NCI-H345 treated with DMSO at 0.1 percent for 48 hours (cell line): ENCODE measurements at regions not wholly inside any gene's neighbourhood (a gene's known extent, or its start where the extent isn't known, plus 50 kb on each side); places are given as distances from the start of the nearest gene placed in this dataset.
"Not testable (repeated sequence)": the region's sequence is repeated elsewhere in the genome, so short reads cannot be mapped to it uniquely, and the experiment has no call there.

Experiments
- DNase-seq: peaks from one replicate; lab custom pipeline; 2025; ENCODE audit not compliant: unreplicated experiment; lab: John Stamatoyannopoulos, UW

DNA sequence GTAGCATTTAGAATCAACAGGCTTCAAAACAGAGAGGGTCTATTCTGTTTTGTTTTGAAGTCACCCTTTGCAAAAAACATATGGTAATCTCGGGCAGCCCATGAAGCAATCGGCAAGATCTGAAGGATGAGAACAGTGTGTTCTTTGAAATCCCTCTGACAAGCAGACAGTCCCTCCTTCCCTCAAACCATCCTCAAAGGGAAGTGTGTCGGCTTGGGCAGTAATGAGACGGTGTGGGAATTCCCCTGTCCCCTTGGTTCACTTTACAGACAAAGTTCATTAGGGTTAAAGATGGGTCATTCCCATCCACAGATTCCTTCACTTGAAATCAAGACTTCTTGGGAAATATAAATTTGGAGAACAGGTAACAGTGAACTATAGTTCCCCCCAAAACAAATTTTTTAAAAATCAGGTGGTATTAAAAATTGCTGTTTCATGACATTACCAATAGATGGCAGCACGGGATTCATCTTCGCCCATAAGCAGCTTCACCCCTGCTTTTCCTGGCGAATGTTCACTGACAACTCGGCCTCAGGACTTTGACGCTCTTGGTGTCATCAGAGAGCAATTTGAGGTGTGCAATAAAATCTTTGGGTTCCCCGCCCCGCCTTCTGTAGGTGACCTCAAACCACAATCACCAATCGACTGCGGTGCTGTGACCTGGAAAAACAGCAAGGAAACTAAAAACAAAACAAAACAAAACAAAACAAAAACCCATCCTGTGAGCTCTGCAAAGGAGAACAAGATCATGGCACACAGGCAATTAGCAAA is 159.3 kb upstream of the TNFAIP3 start:
- DNase-seq: peak; percentile 55

DNA sequence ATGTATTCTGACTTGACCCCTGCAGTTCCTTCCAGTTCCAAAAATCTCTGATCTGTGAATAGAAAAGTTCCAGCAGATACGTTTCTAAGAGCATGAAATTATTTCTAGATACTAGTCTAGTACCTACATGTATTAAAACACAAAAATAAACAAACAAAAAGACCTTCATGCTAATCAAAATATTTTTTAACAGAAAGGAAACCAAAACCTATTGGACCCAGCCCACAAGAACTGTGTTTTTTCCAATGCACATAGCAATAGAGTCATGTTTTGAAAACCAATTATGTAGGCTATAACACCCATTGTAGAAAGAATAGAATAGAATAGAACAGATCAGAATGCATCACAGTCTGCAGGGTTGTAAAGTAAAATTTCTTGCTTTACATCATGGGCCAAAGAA is 158.6 kb upstream of the TNFAIP3 start:
- DNase-seq: no peak

- no peak for DNase-seq
These were observed 157.4 kb upstream of the TNFAIP3 start for GRCh38 chr6:137709424-137710236.

GRCh38 chr6:137711972-137712371 is 155.1 kb upstream of the TNFAIP3 start:
- DNase-seq: no peak

- DNase-seq: no peak
These were observed 154.5 kb upstream of the TNFAIP3 start for GRCh38 chr6:137712587-137712986.

- no peak for DNase-seq
These were observed 151.4 kb upstream of the TNFAIP3 start for GRCh38 chr6:137715589-137716045.

GRCh38 chr6:137717074-137718073 is 149.7 kb upstream of the TNFAIP3 start:
- peak; percentile 33 for DNase-seq

GRCh38 chr6:137718903-137719302 is 148.2 kb upstream of the TNFAIP3 start:
- DNase-seq: not testable (repeated sequence)

DNA sequence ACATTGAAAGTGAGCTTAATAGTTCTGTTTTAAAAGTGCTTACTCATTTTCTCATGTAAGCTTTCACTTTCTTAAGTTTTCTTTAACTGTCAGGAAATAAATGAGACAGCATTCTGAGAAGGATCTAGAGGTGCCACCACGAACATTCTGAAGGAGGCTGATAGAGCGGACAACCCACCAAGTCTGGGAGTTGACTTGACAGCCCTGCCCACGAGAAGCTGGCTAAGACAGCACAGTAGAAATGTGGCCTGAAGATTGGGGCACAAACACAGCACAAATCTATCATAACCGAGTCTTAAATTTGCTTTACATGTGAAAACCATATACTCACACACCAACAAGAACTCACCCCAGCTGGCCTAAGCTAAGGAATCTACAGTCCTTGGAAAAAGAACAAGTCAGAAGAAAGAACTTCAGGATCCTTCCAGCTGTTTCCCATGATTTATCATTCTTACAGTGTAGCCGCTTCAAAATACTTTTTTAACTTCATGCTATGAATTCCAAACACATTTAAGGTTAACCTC is 144.2 kb upstream of the TNFAIP3 start:
- DNase-seq: no peak

- DNase-seq: no peak
These were observed 143.6 kb upstream of the TNFAIP3 start for GRCh38 chr6:137723273-137724017.

GRCh38 chr6:137724018-137724403 is 143.0 kb upstream of the TNFAIP3 start:
- no peak for DNase-seq

DNA sequence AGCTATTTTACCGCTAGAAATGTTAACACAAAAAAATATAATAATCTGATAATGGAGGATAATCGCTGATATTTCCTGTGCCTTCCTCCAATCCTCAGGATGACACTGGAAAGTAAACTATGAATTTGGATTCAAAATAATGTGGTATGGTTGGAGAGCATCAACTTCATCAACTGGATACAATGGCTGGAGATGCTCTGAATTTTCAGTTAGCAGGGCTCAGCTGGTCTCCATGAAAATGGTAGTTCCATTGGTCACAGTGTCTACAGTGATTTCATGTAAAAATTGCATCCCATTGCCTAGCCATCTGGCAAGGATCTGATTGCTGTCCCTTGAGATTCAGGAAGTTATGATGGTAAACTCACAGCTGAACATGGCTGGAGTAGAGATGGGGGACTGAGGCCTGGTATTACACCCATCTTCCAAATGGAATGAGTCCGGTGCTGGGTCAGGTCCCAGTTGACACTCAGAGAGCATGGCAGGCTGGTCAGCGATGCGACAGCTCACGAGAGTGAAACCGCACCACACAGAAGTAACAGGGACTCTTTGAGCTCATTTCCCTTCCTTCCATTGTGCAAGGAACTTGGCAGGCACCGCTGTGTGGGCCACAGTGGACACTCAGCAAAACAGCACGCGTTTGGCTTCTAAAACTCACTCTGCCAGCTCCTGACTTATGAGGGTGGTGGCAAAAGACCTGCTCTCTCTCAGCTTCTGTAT is 142.4 kb upstream of the TNFAIP3 start:
- no peak for DNase-seq

GRCh38 chr6:137725949-137726348 is 141.1 kb upstream of the TNFAIP3 start:
- DNase-seq: no peak

- DNase-seq: no peak
These were observed 140.5 kb upstream of the TNFAIP3 start for GRCh38 chr6:137726582-137726981.

DNA sequence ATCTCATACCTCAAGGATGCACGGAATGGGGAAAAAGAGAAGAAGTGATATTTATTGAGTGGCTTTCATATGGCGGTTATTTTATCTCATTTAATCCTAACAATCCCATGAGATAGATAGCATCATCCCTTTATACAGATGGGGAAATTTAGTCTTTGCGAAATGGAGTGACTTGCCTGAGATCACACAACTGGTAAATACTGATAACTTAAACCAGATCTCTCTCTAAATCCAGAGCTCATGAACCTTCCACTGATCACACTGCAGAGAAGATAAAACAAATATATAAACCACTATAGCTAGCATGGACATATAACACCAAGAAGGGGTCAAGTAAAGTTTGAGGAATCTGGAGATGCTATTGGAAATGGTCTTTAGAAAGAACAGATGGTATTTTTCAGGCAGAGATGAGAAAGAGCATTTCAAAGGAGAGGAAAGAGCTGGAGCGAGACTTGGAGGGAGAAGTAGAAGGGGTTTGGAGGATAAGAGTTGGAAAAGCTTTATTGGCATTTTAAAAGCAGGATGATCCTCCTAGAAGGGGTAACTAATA is 139.8 kb upstream of the TNFAIP3 start:
- DNase-seq: no peak

DNA sequence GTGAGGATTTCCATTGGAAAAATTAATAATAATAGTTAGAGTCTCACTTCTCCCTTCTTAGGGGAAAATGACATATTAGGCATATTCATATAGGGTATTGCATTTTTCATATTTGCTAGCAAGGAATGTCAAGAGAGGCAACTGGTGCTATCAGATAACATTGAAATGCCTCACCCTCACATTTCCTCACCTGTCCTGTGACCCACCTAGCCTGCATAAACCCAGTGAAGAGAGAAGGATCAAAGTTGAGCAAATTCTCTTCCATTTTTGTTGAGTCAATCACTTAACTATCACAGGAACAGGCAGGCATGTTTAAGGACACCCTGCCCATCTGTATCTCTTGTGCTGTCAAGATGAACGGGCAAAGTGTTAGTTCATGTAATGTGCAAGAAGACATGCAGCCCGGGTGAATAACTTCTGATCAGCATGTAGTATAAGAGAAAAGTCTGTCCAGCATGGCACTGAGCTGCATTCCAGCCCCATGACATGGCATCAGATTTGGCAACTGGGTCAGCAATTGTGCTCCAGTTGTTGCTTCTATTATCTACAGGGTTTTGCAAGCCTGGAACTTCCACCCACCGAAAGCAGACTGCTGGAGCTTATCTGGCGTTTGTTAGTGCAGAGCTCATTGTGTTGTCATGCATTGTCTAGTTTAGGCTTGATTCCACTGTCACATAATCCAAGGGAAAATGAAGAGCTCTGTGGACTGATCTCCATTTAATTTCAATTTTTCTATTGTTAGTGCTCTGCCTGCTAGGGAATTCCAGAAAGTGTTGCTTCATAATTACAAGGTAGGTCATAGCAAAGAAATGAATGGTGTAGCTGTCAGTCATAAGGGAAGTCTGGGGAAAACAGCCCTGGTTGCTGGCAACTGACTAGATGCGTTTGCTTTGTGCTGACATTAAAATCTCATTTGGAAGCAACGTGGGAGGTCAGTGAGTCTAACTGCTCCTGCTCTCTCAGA is 138.4 kb upstream of the TNFAIP3 start:
- no peak for DNase-seq

DNA sequence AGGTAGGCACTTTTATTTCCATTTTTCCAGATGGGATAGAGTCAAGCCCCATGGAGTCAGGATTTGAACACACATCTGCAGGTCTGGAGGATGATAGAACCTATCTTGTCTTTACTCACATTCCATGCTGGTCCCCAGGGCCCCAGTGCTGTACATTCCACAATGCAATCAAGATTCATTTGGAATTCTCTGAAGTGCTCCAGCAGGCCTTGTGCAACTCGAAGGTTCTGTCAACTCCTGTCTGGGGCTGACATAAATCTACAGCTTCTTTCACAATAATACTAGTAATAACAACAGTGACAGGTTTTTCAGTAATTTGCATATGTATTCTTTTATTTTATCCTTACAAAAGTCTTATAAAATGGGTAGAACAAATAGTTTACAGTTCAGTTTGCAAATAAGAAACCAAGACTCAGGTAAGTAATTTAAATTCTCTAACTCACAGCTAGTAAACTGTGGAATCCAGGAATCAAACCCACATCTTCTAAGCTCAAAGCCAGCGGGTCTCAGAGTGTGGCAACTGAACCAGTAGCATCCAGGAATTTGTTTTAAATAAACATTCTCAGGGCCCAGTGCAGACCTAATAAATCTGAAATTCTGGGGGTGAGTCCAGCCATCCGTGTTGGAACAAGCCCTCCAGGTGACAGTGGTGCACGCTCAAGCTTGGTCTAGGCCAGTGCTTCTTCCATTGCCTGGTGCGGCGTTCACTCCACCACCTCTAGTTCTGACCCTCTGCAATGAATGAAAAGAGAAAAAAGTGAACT is 137.0 kb upstream of the TNFAIP3 start:
- no peak for DNase-seq
